Prostate gland (tissue), 2 donors: ENCODE measurements at regions not wholly inside any gene's neighbourhood (a gene's known extent, or its start where the extent isn't known, plus 50 kb on each side); places are given as distances from the start of the nearest gene placed in this dataset.

Source experiments
- DNase-seq: peaks from one replicate; pipeline ENCODE4 v3.0.0-alpha.2; 2019; ENCODE audit warnings: low spot score
- H3K27ac ChIP-seq, 2 donors: fragments of 200-600 bp; sonication (generic); 2 replicates each; pipeline ENCODE4 v1.5.1; 2017 to 2019
- H3K27me3 ChIP-seq: fragments of 200-600 bp; sonication (generic); replicated peaks from 2 replicates; pipeline ENCODE4 v1.5.1; 2019; ENCODE audit not compliant: insufficient read depth
- H3K36me3 ChIP-seq, 2 donors: fragments of 200-600 bp; sonication (generic); 1 replicate in 1 of 2; 2 replicates in 1 of 2; pipeline versions ENCODE4 v1.5.1 to v1.8.1; 2017 to 2019
- H3K4me1 ChIP-seq: fragments of 200-600 bp; sonication (generic); replicated peaks from 2 replicates; pipeline ENCODE4 v1.5.1; 2019
- H3K4me3 ChIP-seq, 2 donors: fragments of 200-600 bp; sonication (generic); 2 replicates each; pipeline ENCODE4 v1.5.1; 2017 to 2019
- H3K9me3 ChIP-seq: fragments of 200-600 bp; sonication (generic); 2 replicates; pipeline ENCODE4 v1.5.1; 2017
- CTCF ChIP-seq, 4 experiments: fragments of 200-600 bp in 2 of 4; fragments of 450-650 bp in 2 of 4; sonication (generic) in 2 of 4; IDR thresholded peaks; 1 replicate in 3 of 4; 2 replicates in 1 of 4; pipeline ENCODE4 v1.5.1; 2016 to 2019; ENCODE audit warnings: antibody characterized with exemption in 4 of 4, mild to moderate bottlenecking in 2 of 4, moderate library complexity in 2 of 4
- POLR2A ChIP-seq: fragments of 450-650 bp; IDR thresholded peaks from one replicate; pipeline ENCODE4 v1.6.1; 2016; ENCODE audit warnings: antibody characterized with exemption, mild to moderate bottlenecking
- POLR2AphosphoS5 ChIP-seq: sonication (generic); formaldehyde crosslinking; IDR thresholded peaks from one replicate; pipeline ENCODE4 v1.6.1; 2017; ENCODE audit warnings: antibody characterized with exemption
- WGBS: methylation state at CpG from one replicate; pipeline ENCODE4 v1.1.5; 2018; 5-methylcytosine and 5-hydroxymethylcytosine counted together
- intact Hi-C: fragments of 100-400 bp; cut with DNase I; formaldehyde crosslinking; loops from one replicate; pipeline ENCODE4 v1.14.2; 2022

- H3K27ac ChIP-seq, result no peak overlapping the region
- H3K27me3 ChIP-seq, result no peaks in the 10 kb centered on the region
- no peaks in the 10 kb centered on the region for H3K4me1 ChIP-seq
- intact Hi-C loops, result no loop called here
- 46% methylated on average over 2 of the region's 2 CpGs for WGBS
- H3K36me3 ChIP-seq, result no peaks in the 10 kb centered on the region
- no peak overlapping the region for H3K4me3 ChIP-seq
- H3K9me3 ChIP-seq, result no peaks in the 10 kb centered on the region
- DNase-seq, result no peak
- TF ChIP-seq POLR2A (no peak), POLR2AphosphoS5 (no peak), CTCF (IDR thresholded peaks at IDR 0.05) (no peak)
Measured at GRCh38 chrX:30039768-30040167, 175.6 kb upstream of the MAGEB2 start.

GRCh38 chrX:30060718-30061117 lies 154.6 kb upstream of the MAGEB2 start:
- Histone ChIP-seq H3K36me3 (no peaks in the 10 kb centered on the region), H3K4me1 (no peaks in the 10 kb centered on the region), H3K27ac (no peak overlapping the region), H3K4me3 (no peak overlapping the region), H3K27me3 (no peaks in the 10 kb centered on the region), H3K9me3 (no peaks in the 10 kb centered on the region)
- TF ChIP-seq CTCF (IDR thresholded peaks at IDR 0.05), result peak in 1 of 4 experiments; percentile 9
- TF ChIP-seq POLR2A, result no peak
- TF ChIP-seq POLR2AphosphoS5, result no peak
- WGBS, result 45% methylated on average over 2 of the region's 2 CpGs
- intact Hi-C loops, result no loop called here
- peak; percentile 4 for DNase-seq

- no peak overlapping the region for H3K27ac ChIP-seq
- intact Hi-C loops, result no loop called here
- no peaks in the 10 kb centered on the region for H3K27me3 ChIP-seq
- H3K4me1 ChIP-seq, result no peaks in the 10 kb centered on the region
- no peak for DNase-seq
- TF ChIP-seq CTCF (IDR thresholded peaks at IDR 0.05) (no peak), POLR2A (no peak)
- no peaks in the 10 kb centered on the region for H3K9me3 ChIP-seq
- no peaks in the 10 kb centered on the region for H3K36me3 ChIP-seq
- WGBS, result 40% methylated on average over 2 of the region's 2 CpGs
- no peak overlapping the region for H3K4me3 ChIP-seq
Measured at GRCh38 chrX:30065226-30065625, 150.1 kb upstream of the MAGEB2 start.

GRCh38 chrX:30067677-30068076 lies 147.7 kb upstream of the MAGEB2 start:
- intact Hi-C loops, result no loop called here
- 87% methylated on average over 4 of the region's 4 CpGs for WGBS
- TF ChIP-seq POLR2A (no peak), POLR2AphosphoS5 (no peak), CTCF (IDR thresholded peaks at IDR 0.05) (no peak)
- Histone ChIP-seq H3K27ac (no peak overlapping the region), H3K4me1 (no peaks in the 10 kb centered on the region), H3K27me3 (no peaks in the 10 kb centered on the region), H3K36me3 (no peaks in the 10 kb centered on the region), H3K4me3 (no peak overlapping the region), H3K9me3 (no peaks in the 10 kb centered on the region)
- DNase-seq, result no peak

- Histone ChIP-seq H3K36me3 (no peaks in the 10 kb centered on the region), H3K4me3 (no peak overlapping the region), H3K27ac (no peak overlapping the region), H3K9me3 (no peaks in the 10 kb centered on the region), H3K4me1 (no peaks in the 10 kb centered on the region), H3K27me3 (no peaks in the 10 kb centered on the region)
- DNase-seq, result no peak
- 69% methylated on average over 1 of the region's 1 CpG for WGBS
- intact Hi-C loops, result no loop called here
- TF ChIP-seq POLR2AphosphoS5 (no peak), POLR2A (no peak), CTCF (IDR thresholded peaks at IDR 0.05) (no peak)
Measured at GRCh38 chrX:30085571-30085970, 129.8 kb upstream of the MAGEB2 start.
